ENCODE measurements at regions not wholly inside any gene's neighbourhood (a gene's known extent, or its start where the extent isn't known, plus 50 kb on each side); places are given as distances from the start of the nearest gene placed in this dataset.
"Not testable (repeated sequence)": the region's sequence is repeated elsewhere in the genome, so short reads cannot be mapped to it uniquely, and the experiment has no call there.

- in situ Hi-C loops (cut with MboI; ENCODE audit: low sequenced_read_pairs): loop anchor here (10.0 to 25.0 kb wide), 3 partner anchors 181 to 874 kb away; partner anchors contain the start of gene NXPH2
- H4K91ac ChIP-seq (ENCODE audit: insufficient read depth, low read depth, low read length); H4K5ac ChIP-seq (ENCODE audit: low read depth, low read length); H3K9ac ChIP-seq (ENCODE audit: low read depth, low read length); H2BK15ac ChIP-seq (ENCODE audit: low read depth, low read length); H2AK9ac ChIP-seq (replicated peaks; ENCODE audit: low read depth, low read length, poor library complexity); H3K27ac ChIP-seq (ENCODE audit: insufficient read depth, low read length); dilution Hi-C loops (cut with HindIII; ENCODE audit: low sequenced_read_pairs, unreplicated experiment); H3K4ac ChIP-seq (ENCODE audit: low read depth, low read length); H2BK5ac ChIP-seq (ENCODE audit: low read depth, low read length, poor library complexity, severe bottlenecking); H3K9me3 ChIP-seq (ENCODE audit: control insufficient read depth, insufficient read depth, low read length); H3K79me1 ChIP-seq (ENCODE audit: low read depth in 1 of 2, low read length in 2 of 2); H3K4me3 ChIP-seq (ENCODE audit: insufficient read depth, low read depth, low read length); H3K14ac ChIP-seq (replicated peaks; ENCODE audit: low read depth, low read length); H2BK120ac ChIP-seq (ENCODE audit: low read depth, low read length); H2AFZ ChIP-seq (replicated peaks; ENCODE audit: low read length, poor library complexity); H3K36me3 ChIP-seq (ENCODE audit: control insufficient read depth, insufficient read depth, low read length); H3K23ac ChIP-seq (ENCODE audit: low read depth, low read length); H3K4me2 ChIP-seq (ENCODE audit: low read depth, low read length); H4K20me1 ChIP-seq (ENCODE audit: insufficient read depth, low read length); H3K9me1 ChIP-seq (ENCODE audit: insufficient read depth, low read length); BruUV-seq (replicated peaks); ATAC-seq (ENCODE audit: low read depth); H4K8ac ChIP-seq (ENCODE audit: low read depth in 2 of 2, low read length in 2 of 2); POLR2A ChIA-PET (ENCODE audit: unreplicated experiment); H3K18ac ChIP-seq (ENCODE audit: low read depth, low read length); H3K4me1 ChIP-seq (ENCODE audit: control insufficient read depth, insufficient read depth, low read length); H3K56ac ChIP-seq (ENCODE audit: extremely low read depth, insufficient read depth, low read length); H3K27me3 ChIP-seq (ENCODE audit: control insufficient read depth, insufficient read depth, low read length); DNase-seq; H2AK5ac ChIP-seq (ENCODE audit: low read depth, low read length); H2BK20ac ChIP-seq (ENCODE audit: low read depth, low read length): not testable (repeated sequence)
- CTCF ChIA-PET: interaction anchor here (1.1 kb wide), 1 partner anchor 176 kb away, joined by 3 read pairs; no protein-coding TSS in a partner anchor
- intact Hi-C loops (cut with micrococcal nuclease): loop anchor here (10.0 kb wide), 2 partner anchors 591 to 791 kb away; partner anchors contain the start of gene SPOPL
- WGBS, 2 experiments (ENCODE audit: extremely low coverage in 2 of 2, insufficient read length in 1 of 2): no CpG with 5 or more reads among the region's 2 CpGs
These were observed 50.6 kb upstream of the HNMT start for GRCh38 chr2:137913648-137914047.

All from IMR-90 (cell line).